ENCODE measurements at regions not wholly inside any gene's neighbourhood (a gene's known extent, or its start where the extent isn't known, plus 50 kb on each side); places are given as distances from the start of the nearest gene placed in this dataset.
"Not testable (repeated sequence)": the region's sequence is repeated elsewhere in the genome, so short reads cannot be mapped to it uniquely, and the experiment has no call there.

GRCh38 chr5:25162616-25163015, 517.8 kb upstream of the CDH10 start:
- not testable (repeated sequence) for H3K9me3 ChIP-seq (ENCODE audit: control insufficient read depth in 1 of 2, low read length in 2 of 2); H3K27ac ChIP-seq (ENCODE audit: low read length); H3K36me3 ChIP-seq (ENCODE audit: control insufficient read depth in 1 of 2, insufficient read depth in 2 of 2, low read length in 2 of 2); H3K27me3 ChIP-seq (ENCODE audit: low read depth, low read length); H3K4me1 ChIP-seq (ENCODE audit: control insufficient read depth in 1 of 2, insufficient read depth in 2 of 2, low read length in 2 of 2); H3K4me3 ChIP-seq (ENCODE audit: low read depth in 1 of 2, low read length in 2 of 2)

GRCh38 chr5:25160891-25161290, 516.1 kb upstream of the CDH10 start:
- H3K27me3 ChIP-seq (ENCODE audit: low read depth, low read length), result no peaks in the 10 kb centered on the region
- H3K27ac ChIP-seq (ENCODE audit: low read length), result no peak overlapping the region
- H3K36me3 ChIP-seq (ENCODE audit: control insufficient read depth in 1 of 2, insufficient read depth in 2 of 2, low read length in 2 of 2), result no peaks in the 10 kb centered on the region
- no peak overlapping the region for H3K4me3 ChIP-seq (ENCODE audit: low read depth in 1 of 2, low read length in 2 of 2)
- no peaks in the 10 kb centered on the region for H3K4me1 ChIP-seq (ENCODE audit: control insufficient read depth in 1 of 2, insufficient read depth in 2 of 2, low read length in 2 of 2)
- H3K9me3 ChIP-seq (ENCODE audit: control insufficient read depth in 1 of 2, low read length in 2 of 2), result no peaks in the 10 kb centered on the region

- no peak overlapping the region for H3K4me3 ChIP-seq (ENCODE audit: low read depth in 1 of 2, low read length in 2 of 2)
- H3K36me3 ChIP-seq (ENCODE audit: control insufficient read depth in 1 of 2, insufficient read depth in 2 of 2, low read length in 2 of 2), result no peaks in the 10 kb centered on the region
- no peaks in the 10 kb centered on the region for H3K9me3 ChIP-seq (ENCODE audit: control insufficient read depth in 1 of 2, low read length in 2 of 2)
- H3K27me3 ChIP-seq (ENCODE audit: low read depth, low read length), result no peaks in the 10 kb centered on the region
- H3K4me1 ChIP-seq (ENCODE audit: control insufficient read depth in 1 of 2, insufficient read depth in 2 of 2, low read length in 2 of 2), result no peaks in the 10 kb centered on the region
- H3K27ac ChIP-seq (ENCODE audit: low read length), result no peak overlapping the region
Observed at GRCh38 chr5:25150819-25151218, 506.0 kb upstream of the CDH10 start.

- H3K9me3 ChIP-seq (ENCODE audit: control insufficient read depth in 1 of 2, low read length in 2 of 2), result no peaks in the 10 kb centered on the region
- no peaks in the 10 kb centered on the region for H3K4me1 ChIP-seq (ENCODE audit: control insufficient read depth in 1 of 2, insufficient read depth in 2 of 2, low read length in 2 of 2)
- no peak overlapping the region for H3K4me3 ChIP-seq (ENCODE audit: low read depth in 1 of 2, low read length in 2 of 2)
- no peaks in the 10 kb centered on the region for H3K27me3 ChIP-seq (ENCODE audit: low read depth, low read length)
- H3K27ac ChIP-seq (ENCODE audit: low read length), result no peak overlapping the region
- H3K36me3 ChIP-seq (ENCODE audit: control insufficient read depth in 1 of 2, insufficient read depth in 2 of 2, low read length in 2 of 2), result no peaks in the 10 kb centered on the region
Observed at GRCh38 chr5:25128606-25129005, 483.8 kb upstream of the CDH10 start.

GRCh38 chr5:25119650-25120049, 474.9 kb upstream of the CDH10 start:
- Histone ChIP-seq H3K4me3 (ENCODE audit: low read depth in 1 of 2, low read length in 2 of 2) (no peak overlapping the region), H3K4me1 (ENCODE audit: control insufficient read depth in 1 of 2, insufficient read depth in 2 of 2, low read length in 2 of 2) (no peaks in the 10 kb centered on the region), H3K36me3 (ENCODE audit: control insufficient read depth in 1 of 2, insufficient read depth in 2 of 2, low read length in 2 of 2) (no peaks in the 10 kb centered on the region), H3K27me3 (ENCODE audit: low read depth, low read length) (no peaks in the 10 kb centered on the region), H3K9me3 (ENCODE audit: control insufficient read depth in 1 of 2, low read length in 2 of 2) (no peaks in the 10 kb centered on the region), H3K27ac (ENCODE audit: low read length) (no peak overlapping the region)

- Histone ChIP-seq H3K9me3 (ENCODE audit: control insufficient read depth in 1 of 2, low read length in 2 of 2) (no peaks in the 10 kb centered on the region), H3K4me3 (ENCODE audit: low read depth in 1 of 2, low read length in 2 of 2) (no peak overlapping the region), H3K36me3 (ENCODE audit: control insufficient read depth in 1 of 2, insufficient read depth in 2 of 2, low read length in 2 of 2) (no peaks in the 10 kb centered on the region), H3K27me3 (ENCODE audit: low read depth, low read length) (no peaks in the 10 kb centered on the region), H3K4me1 (ENCODE audit: control insufficient read depth in 1 of 2, insufficient read depth in 2 of 2, low read length in 2 of 2) (no peaks in the 10 kb centered on the region), H3K27ac (ENCODE audit: low read length) (no peak overlapping the region)
Observed at GRCh38 chr5:25107853-25108252, 463.1 kb upstream of the CDH10 start.

- Histone ChIP-seq H3K27me3 (ENCODE audit: low read depth, low read length) (no peaks in the 10 kb centered on the region), H3K4me3 (ENCODE audit: low read depth in 1 of 2, low read length in 2 of 2) (no peak overlapping the region), H3K4me1 (ENCODE audit: control insufficient read depth in 1 of 2, insufficient read depth in 2 of 2, low read length in 2 of 2) (no peaks in the 10 kb centered on the region), H3K36me3 (ENCODE audit: control insufficient read depth in 1 of 2, insufficient read depth in 2 of 2, low read length in 2 of 2) (no peaks in the 10 kb centered on the region), H3K27ac (ENCODE audit: low read length) (no peak overlapping the region), H3K9me3 (ENCODE audit: control insufficient read depth in 1 of 2, low read length in 2 of 2) (no peaks in the 10 kb centered on the region)
Observed at GRCh38 chr5:25099538-25099937, 454.8 kb upstream of the CDH10 start.

- Histone ChIP-seq H3K4me1 (ENCODE audit: control insufficient read depth in 1 of 2, insufficient read depth in 2 of 2, low read length in 2 of 2) (no peaks in the 10 kb centered on the region), H3K27ac (ENCODE audit: low read length) (no peak overlapping the region), H3K27me3 (ENCODE audit: low read depth, low read length) (no peaks in the 10 kb centered on the region), H3K9me3 (ENCODE audit: control insufficient read depth in 1 of 2, low read length in 2 of 2) (no peaks in the 10 kb centered on the region), H3K4me3 (ENCODE audit: low read depth in 1 of 2, low read length in 2 of 2) (no peak overlapping the region), H3K36me3 (ENCODE audit: control insufficient read depth in 1 of 2, insufficient read depth in 2 of 2, low read length in 2 of 2) (no peaks in the 10 kb centered on the region)
Observed at GRCh38 chr5:25095261-25095660, 450.5 kb upstream of the CDH10 start.

- Histone ChIP-seq H3K4me1 (ENCODE audit: control insufficient read depth in 1 of 2, insufficient read depth in 2 of 2, low read length in 2 of 2) (no peaks in the 10 kb centered on the region), H3K9me3 (ENCODE audit: control insufficient read depth in 1 of 2, low read length in 2 of 2) (no peaks in the 10 kb centered on the region), H3K4me3 (ENCODE audit: low read depth in 1 of 2, low read length in 2 of 2) (no peak overlapping the region), H3K36me3 (ENCODE audit: control insufficient read depth in 1 of 2, insufficient read depth in 2 of 2, low read length in 2 of 2) (no peaks in the 10 kb centered on the region), H3K27me3 (ENCODE audit: low read depth, low read length) (no peaks in the 10 kb centered on the region), H3K27ac (ENCODE audit: low read length) (no peak overlapping the region)
Observed at GRCh38 chr5:25094219-25094618, 449.4 kb upstream of the CDH10 start.

- Histone ChIP-seq H3K27ac (ENCODE audit: low read length) (no peak overlapping the region), H3K36me3 (ENCODE audit: control insufficient read depth in 1 of 2, insufficient read depth in 2 of 2, low read length in 2 of 2) (no peaks in the 10 kb centered on the region), H3K27me3 (ENCODE audit: low read depth, low read length) (no peaks in the 10 kb centered on the region), H3K4me1 (ENCODE audit: control insufficient read depth in 1 of 2, insufficient read depth in 2 of 2, low read length in 2 of 2) (no peaks in the 10 kb centered on the region), H3K4me3 (ENCODE audit: low read depth in 1 of 2, low read length in 2 of 2) (no peak overlapping the region), H3K9me3 (ENCODE audit: control insufficient read depth in 1 of 2, low read length in 2 of 2) (no peaks in the 10 kb centered on the region)
Observed at GRCh38 chr5:25091921-25092320, 447.1 kb upstream of the CDH10 start.

GRCh38 chr5:25090854-25091253, 446.1 kb upstream of the CDH10 start:
- Histone ChIP-seq H3K27me3 (ENCODE audit: low read depth, low read length) (no peaks in the 10 kb centered on the region), H3K4me1 (ENCODE audit: control insufficient read depth in 1 of 2, insufficient read depth in 2 of 2, low read length in 2 of 2) (no peaks in the 10 kb centered on the region), H3K27ac (ENCODE audit: low read length) (no peak overlapping the region), H3K4me3 (ENCODE audit: low read depth in 1 of 2, low read length in 2 of 2) (no peak overlapping the region), H3K36me3 (ENCODE audit: control insufficient read depth in 1 of 2, insufficient read depth in 2 of 2, low read length in 2 of 2) (no peaks in the 10 kb centered on the region), H3K9me3 (ENCODE audit: control insufficient read depth in 1 of 2, low read length in 2 of 2) (no peaks in the 10 kb centered on the region)

GRCh38 chr5:25090275-25090674, 445.5 kb upstream of the CDH10 start:
- H3K36me3 ChIP-seq (ENCODE audit: control insufficient read depth in 1 of 2, insufficient read depth in 2 of 2, low read length in 2 of 2), result no peaks in the 10 kb centered on the region
- no peaks in the 10 kb centered on the region for H3K27me3 ChIP-seq (ENCODE audit: low read depth, low read length)
- H3K27ac ChIP-seq (ENCODE audit: low read length), result no peak overlapping the region
- H3K4me3 ChIP-seq (ENCODE audit: low read depth in 1 of 2, low read length in 2 of 2), result no peak overlapping the region
- no peaks in the 10 kb centered on the region for H3K9me3 ChIP-seq (ENCODE audit: control insufficient read depth in 1 of 2, low read length in 2 of 2)
- no peaks in the 10 kb centered on the region for H3K4me1 ChIP-seq (ENCODE audit: control insufficient read depth in 1 of 2, insufficient read depth in 2 of 2, low read length in 2 of 2)

All from muscle layer of duodenum (tissue), 2 donors.